Liver (tissue), 3 donors: ENCODE measurements at regions not wholly inside any gene's neighbourhood (a gene's known extent, or its start where the extent isn't known, plus 50 kb on each side); places are given as distances from the start of the nearest gene placed in this dataset.

ENCODE experiments used
- FOXA1 ChIP-seq: IDR thresholded peaks from 2 replicates; pipeline ENCODE4 v1.6.1; 2016; ENCODE audit warnings: antibody characterized with exemption
- FOXA2 ChIP-seq: IDR thresholded peaks from 2 replicates; pipeline ENCODE4 v1.6.1; 2016; ENCODE audit warnings: antibody characterized with exemption
- GABPA ChIP-seq, 2 donors: IDR thresholded peaks in 1 of 2; conservative IDR thresholded peaks in 1 of 2; 2 replicates each; pipeline ENCODE4 v1.6.1; 2016; ENCODE audit warnings: antibody characterized with exemption in 2 of 2, mild to moderate bottlenecking in 1 of 2, moderate library complexity in 1 of 2
- JUND ChIP-seq, 2 donors: IDR thresholded peaks; 2 replicates each; pipeline ENCODE4 v1.6.1; 2016; ENCODE audit warnings: antibody characterized with exemption in 2 of 2
- RAD21 ChIP-seq, 2 donors: IDR thresholded peaks; 2 replicates each; pipeline ENCODE4 v1.6.1; 2016; ENCODE audit warnings: antibody characterized with exemption in 2 of 2, mild to moderate bottlenecking in 2 of 2
- RXRA ChIP-seq, 2 donors: IDR thresholded peaks; 2 replicates each; pipeline ENCODE4 v1.6.1; 2017 to 2018; ENCODE audit warnings: antibody characterized with exemption in 2 of 2, mild to moderate bottlenecking in 1 of 2
- SP1 ChIP-seq: IDR thresholded peaks from 2 replicates; pipeline ENCODE4 v1.6.1; 2018; ENCODE audit warnings: antibody characterized with exemption, mild to moderate bottlenecking
- TAF1 ChIP-seq: conservative IDR thresholded peaks from 2 replicates; pipeline ENCODE4 v1.6.1; 2016; ENCODE audit warnings: antibody characterized with exemption, mild to moderate bottlenecking
- YY1 ChIP-seq: IDR thresholded peaks from 2 replicates; pipeline ENCODE4 v1.6.1; 2016; ENCODE audit warnings: antibody characterized with exemption, mild to moderate bottlenecking
- TF ChIP-seq, protein P1 (sequence below): fragments of 150-350 bp; IDR thresholded peaks from 2 replicates; pipeline ENCODE4 v1.5.1; 2017; ENCODE audit warnings: improper control_type of control experiment, low read depth, low read length; ENCODE audit not compliant: missing input control
- TF ChIP-seq, protein P2 (sequence below): IDR thresholded peaks from 2 replicates; pipeline ENCODE4 v1.6.1; 2016; ENCODE audit warnings: antibody characterized with exemption, mild to moderate bottlenecking
- TF ChIP-seq, protein P3 (sequence below): IDR thresholded peaks from 2 replicates; pipeline ENCODE4 v1.6.1; 2016; ENCODE audit warnings: antibody characterized with exemption
- TF ChIP-seq, protein P4 (sequence below): IDR thresholded peaks from 2 replicates; pipeline ENCODE4 v1.6.1; 2016; ENCODE audit warnings: antibody characterized with exemption
- TF ChIP-seq, protein P5 (sequence below): IDR thresholded peaks from 2 replicates; pipeline ENCODE4 v1.6.1; 2016; ENCODE audit warnings: antibody characterized with exemption
- donor health status: healthy.
- donor health status: healthy.

DNA sequence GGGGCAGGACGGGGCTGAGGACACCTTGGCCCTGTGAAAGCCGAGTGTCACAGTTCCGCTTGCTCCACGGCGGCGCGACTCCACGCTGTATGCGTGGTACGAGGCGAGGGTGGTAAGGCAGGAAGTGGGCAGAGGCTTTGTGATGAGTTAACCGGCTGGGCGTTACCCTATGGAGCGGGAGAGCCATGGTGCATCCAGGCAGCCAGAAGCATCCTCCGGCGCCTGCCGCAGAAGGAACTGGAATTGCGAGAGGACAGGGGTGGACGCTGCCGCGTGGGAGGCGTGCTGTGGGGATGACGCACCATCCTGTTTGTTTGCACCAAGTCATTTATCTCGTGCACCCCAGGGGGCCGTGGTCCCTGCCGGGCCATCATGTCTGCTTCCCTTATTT lies 643.9 kb downstream of the BRD1 start:
- TF ChIP-seq, protein P1, sequence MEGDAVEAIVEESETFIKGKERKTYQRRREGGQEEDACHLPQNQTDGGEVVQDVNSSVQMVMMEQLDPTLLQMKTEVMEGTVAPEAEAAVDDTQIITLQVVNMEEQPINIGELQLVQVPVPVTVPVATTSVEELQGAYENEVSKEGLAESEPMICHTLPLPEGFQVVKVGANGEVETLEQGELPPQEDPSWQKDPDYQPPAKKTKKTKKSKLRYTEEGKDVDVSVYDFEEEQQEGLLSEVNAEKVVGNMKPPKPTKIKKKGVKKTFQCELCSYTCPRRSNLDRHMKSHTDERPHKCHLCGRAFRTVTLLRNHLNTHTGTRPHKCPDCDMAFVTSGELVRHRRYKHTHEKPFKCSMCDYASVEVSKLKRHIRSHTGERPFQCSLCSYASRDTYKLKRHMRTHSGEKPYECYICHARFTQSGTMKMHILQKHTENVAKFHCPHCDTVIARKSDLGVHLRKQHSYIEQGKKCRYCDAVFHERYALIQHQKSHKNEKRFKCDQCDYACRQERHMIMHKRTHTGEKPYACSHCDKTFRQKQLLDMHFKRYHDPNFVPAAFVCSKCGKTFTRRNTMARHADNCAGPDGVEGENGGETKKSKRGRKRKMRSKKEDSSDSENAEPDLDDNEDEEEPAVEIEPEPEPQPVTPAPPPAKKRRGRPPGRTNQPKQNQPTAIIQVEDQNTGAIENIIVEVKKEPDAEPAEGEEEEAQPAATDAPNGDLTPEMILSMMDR, result no peak
- TF ChIP-seq, protein P2, sequence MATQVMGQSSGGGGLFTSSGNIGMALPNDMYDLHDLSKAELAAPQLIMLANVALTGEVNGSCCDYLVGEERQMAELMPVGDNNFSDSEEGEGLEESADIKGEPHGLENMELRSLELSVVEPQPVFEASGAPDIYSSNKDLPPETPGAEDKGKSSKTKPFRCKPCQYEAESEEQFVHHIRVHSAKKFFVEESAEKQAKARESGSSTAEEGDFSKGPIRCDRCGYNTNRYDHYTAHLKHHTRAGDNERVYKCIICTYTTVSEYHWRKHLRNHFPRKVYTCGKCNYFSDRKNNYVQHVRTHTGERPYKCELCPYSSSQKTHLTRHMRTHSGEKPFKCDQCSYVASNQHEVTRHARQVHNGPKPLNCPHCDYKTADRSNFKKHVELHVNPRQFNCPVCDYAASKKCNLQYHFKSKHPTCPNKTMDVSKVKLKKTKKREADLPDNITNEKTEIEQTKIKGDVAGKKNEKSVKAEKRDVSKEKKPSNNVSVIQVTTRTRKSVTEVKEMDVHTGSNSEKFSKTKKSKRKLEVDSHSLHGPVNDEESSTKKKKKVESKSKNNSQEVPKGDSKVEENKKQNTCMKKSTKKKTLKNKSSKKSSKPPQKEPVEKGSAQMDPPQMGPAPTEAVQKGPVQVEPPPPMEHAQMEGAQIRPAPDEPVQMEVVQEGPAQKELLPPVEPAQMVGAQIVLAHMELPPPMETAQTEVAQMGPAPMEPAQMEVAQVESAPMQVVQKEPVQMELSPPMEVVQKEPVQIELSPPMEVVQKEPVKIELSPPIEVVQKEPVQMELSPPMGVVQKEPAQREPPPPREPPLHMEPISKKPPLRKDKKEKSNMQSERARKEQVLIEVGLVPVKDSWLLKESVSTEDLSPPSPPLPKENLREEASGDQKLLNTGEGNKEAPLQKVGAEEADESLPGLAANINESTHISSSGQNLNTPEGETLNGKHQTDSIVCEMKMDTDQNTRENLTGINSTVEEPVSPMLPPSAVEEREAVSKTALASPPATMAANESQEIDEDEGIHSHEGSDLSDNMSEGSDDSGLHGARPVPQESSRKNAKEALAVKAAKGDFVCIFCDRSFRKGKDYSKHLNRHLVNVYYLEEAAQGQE, result no peak
- TF ChIP-seq GABPA (IDR thresholded peaks at IDR 0.05 in 1 of 2, conservative IDR thresholded peaks at IDR 0.05 in 1 of 2), result no peak
- no peak for TF ChIP-seq JUND (IDR thresholded peaks at IDR 0.05)
- TF ChIP-seq TAF1, result no peak
- TF ChIP-seq RAD21 (IDR thresholded peaks at IDR 0.05), result no peak
- no peak for TF ChIP-seq YY1
- TF ChIP-seq, protein P3, sequence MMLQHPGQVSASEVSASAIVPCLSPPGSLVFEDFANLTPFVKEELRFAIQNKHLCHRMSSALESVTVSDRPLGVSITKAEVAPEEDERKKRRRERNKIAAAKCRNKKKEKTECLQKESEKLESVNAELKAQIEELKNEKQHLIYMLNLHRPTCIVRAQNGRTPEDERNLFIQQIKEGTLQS, result no peak
- no peak for TF ChIP-seq RXRA (IDR thresholded peaks at IDR 0.05)
- TF ChIP-seq SP1, result no peak
- TF ChIP-seq, protein P4, sequence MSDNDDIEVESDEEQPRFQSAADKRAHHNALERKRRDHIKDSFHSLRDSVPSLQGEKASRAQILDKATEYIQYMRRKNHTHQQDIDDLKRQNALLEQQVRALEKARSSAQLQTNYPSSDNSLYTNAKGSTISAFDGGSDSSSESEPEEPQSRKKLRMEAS, result no peak
- TF ChIP-seq, protein P5, sequence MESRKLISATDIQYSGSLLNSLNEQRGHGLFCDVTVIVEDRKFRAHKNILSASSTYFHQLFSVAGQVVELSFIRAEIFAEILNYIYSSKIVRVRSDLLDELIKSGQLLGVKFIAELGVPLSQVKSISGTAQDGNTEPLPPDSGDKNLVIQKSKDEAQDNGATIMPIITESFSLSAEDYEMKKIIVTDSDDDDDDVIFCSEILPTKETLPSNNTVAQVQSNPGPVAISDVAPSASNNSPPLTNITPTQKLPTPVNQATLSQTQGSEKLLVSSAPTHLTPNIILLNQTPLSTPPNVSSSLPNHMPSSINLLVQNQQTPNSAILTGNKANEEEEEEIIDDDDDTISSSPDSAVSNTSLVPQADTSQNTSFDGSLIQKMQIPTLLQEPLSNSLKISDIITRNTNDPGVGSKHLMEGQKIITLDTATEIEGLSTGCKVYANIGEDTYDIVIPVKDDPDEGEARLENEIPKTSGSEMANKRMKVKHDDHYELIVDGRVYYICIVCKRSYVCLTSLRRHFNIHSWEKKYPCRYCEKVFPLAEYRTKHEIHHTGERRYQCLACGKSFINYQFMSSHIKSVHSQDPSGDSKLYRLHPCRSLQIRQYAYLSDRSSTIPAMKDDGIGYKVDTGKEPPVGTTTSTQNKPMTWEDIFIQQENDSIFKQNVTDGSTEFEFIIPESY, result no peak
- TF ChIP-seq FOXA1, result no peak
- TF ChIP-seq FOXA2, result no peak
